GM21367 (cell line): ENCODE measurements at regions not wholly inside any gene's neighbourhood (a gene's known extent, or its start where the extent isn't known, plus 50 kb on each side); places are given as distances from the start of the nearest gene placed in this dataset.

Experiments
- ATAC-seq: cut with Tn5 transposase; IDR thresholded peaks from one replicate; pipeline ENCODE4 v1.9.1; 2021; ENCODE audit not compliant: unreplicated experiment

GRCh38 chr6:40313582-40313981, 273.6 kb downstream of the LRFN2 start:
- ATAC-seq, result no peak

GRCh38 chr6:40312213-40313015, 274.8 kb downstream of the LRFN2 start:
- ATAC-seq, result no peak

- no peak for ATAC-seq
Observed at GRCh38 chr6:40308533-40309306, 278.4 kb downstream of the LRFN2 start.

- no peak for ATAC-seq
Observed at GRCh38 chr6:40307712-40308111, 279.5 kb downstream of the LRFN2 start.

GRCh38 chr6:40302856-40303454, 284.2 kb downstream of the LRFN2 start:
- ATAC-seq, result no peak

DNA sequence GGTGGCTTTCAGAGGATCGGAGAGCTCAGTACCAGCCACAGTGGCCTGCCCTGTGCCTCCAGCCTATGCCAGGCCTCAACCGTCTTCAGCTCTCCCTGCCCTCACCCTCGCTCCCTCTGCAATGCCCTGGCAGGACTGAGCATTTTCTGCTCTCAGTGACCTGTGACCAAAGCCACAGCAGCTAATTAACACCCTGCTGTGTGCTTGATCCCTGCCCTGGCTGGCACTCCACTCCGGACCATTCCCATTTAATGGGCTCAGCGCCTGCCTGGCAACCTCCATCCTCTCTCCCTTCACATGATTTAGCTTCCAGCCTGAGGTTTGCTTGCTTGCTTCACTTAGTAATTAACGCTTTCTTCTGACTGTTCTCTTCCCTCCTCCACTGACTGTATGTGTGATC, 287.5 kb downstream of the LRFN2 start:
- ATAC-seq, result no peak

- ATAC-seq, result no peak
Observed at GRCh38 chr6:40298207-40298606, 289.0 kb downstream of the LRFN2 start.

DNA sequence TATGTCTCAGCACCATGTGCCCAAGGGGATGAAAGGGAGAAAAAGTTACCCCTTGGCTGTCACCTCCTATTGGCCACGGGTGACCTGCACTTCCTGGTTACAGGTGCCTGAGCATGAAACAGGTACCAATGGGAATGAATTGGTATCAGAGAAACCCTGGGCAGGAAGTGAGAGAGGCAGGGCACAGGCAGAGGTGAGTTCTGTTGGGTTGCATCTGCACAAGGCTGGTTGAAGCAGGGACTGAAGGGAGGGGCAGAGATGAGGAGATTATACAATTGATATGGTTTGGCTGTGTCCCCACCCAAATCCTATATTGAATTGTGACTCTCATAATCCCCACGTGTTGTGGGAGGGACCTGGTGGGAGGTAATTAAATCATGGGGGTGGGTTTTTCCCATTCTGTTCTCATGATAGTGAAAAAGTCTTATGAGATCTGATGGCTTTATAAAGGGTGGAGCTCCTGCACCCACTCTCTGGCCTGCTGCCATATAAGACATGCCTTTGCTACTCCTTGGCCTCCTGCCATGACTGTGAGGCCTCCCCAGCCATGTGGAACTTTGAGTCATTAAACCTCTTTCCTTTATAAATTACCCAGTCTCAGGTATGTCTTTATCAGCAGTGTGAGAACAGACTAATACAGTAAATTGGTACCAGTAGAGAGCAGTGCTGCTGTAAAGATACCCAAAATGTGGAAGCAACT, 291.8 kb downstream of the LRFN2 start:
- ATAC-seq, result no peak

DNA sequence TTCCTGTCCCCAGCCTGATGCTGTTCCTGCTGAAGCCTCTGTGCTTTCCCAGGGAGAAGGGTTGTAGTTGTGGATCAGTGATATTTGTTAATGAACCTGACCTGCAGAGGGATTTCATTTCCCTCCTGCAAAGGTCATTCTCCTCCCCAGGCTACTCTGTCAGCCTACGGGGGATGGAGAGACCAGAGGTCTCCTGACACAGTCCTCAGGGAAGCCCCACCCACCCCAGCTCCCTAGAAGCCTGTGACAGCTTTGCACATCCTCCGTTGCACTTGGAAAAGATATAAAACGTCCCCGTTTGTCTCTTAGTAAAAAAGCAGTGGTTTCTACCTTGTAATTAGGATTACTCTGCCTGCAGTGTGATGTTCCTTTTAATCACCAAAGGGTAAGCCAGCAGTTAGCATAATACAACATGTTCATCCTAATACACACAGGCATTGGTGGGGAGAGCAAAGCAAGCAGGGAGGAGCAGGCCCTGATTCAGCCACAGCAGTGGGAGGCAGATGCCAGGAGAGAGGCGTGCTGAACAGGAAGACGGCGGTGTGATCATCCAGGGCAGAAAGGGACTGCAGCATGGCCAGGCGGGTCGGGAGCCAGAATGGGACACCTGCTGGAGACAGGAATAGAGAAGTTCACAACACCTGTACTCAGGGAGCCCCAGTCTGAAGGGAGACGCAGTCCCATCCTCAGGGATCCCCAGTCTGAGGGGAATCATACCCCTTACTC, 293.5 kb downstream of the LRFN2 start:
- ATAC-seq, result no peak

GRCh38 chr6:40293060-40293459, 294.1 kb downstream of the LRFN2 start:
- no peak for ATAC-seq

DNA sequence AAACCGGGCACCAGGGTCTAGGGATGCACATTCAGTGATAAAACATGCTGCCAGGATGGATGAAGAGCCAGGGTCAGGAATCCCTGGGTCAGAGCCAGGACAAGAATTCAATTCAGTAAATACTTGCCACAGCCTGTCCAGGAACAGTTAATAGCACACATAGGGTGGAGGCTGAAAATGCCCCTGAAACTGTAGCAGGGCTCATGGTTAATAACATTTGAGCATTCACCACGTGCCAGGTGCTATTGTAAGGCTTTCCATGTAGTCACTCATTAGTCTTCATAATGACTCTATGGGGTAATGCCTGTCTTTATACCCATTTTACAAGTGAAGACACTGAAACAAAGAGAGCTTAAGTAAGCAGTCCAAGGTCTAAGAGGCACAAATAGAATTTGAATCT, 296.3 kb downstream of the LRFN2 start:
- no peak for ATAC-seq

DNA sequence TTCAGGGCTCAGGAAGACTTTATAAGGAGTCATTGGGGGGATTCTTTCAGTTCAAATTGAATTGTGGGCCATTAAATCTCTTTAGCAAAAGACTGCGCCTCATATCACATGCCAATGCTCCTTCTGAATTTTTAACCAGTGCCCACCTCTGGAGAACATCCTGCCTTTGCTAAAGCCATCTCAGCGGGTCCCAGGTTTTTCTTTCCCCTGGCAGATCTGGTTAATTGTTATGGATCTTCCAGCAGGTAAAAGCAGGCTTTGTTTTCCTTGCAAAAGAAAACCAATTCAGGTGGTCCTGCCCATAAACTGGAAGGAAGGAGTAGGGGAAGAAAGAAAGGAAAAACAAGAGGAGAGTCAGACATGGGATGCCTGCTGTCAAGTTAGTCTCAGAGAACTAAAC, 298.2 kb downstream of the LRFN2 start:
- no peak for ATAC-seq

- no peak for ATAC-seq
Observed at GRCh38 chr6:40287296-40287850, 299.8 kb downstream of the LRFN2 start.

GRCh38 chr6:40286721-40287120, 300.4 kb downstream of the LRFN2 start:
- no peak for ATAC-seq

DNA sequence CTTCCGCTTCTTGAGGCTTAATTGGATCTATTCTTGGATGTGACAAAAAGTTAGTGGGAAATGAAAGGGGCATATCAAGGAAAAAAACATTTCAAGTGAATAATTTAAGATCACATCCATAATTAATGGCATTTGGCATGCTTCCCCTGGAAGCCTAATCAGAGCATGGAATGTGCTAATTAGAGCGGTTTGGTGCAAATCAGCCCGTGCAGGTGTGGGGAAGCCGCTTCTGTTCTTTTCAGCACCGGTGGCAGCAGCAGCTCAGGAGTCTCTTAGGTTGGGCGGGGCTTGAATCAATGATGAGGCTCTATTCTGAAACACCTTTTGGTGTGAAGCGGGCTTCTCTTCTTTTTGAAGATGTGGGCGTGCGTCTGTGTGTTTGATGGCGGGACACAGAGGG, 301.2 kb downstream of the LRFN2 start:
- ATAC-seq, result no peak

DNA sequence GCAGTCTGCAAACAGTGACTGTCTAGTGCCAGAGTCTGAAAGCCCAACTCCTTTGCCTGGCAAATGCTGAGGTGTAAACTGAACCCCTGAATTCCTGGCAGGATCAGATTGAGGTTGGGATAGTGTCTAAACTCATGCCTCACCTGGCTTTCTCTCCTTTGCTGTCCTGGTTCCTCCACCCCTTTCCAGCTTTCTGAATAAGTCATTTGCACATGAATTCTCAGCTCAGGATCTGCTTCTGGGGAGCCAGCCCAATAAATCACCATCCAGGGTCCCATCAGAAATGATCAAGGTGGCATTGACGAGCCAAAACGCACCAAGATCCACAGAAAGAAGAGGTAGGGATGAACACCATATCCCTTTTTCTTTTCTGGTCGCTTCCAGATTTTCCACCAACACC, 301.6 kb downstream of the LRFN2 start:
- no peak for ATAC-seq

DNA sequence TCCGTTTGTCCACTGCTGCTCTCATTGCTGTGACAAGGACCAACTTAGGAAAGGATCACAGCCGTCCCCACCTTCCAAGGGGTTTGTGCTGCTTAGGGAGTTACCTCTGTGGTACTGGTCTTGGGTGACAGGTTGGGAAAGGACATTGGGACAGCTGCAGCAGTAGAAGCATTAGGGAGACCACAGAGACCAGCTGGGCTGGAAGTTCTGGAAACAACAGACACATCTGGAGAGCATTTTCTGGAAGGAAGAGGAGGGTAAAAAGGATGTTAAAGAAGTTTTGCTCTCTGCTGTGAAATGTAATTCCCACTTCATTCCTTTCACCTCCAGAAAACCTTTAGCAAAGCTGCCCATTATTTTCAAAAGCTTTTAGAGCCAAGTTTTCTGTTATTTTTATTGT, 304.2 kb downstream of the LRFN2 start:
- no peak for ATAC-seq

DNA sequence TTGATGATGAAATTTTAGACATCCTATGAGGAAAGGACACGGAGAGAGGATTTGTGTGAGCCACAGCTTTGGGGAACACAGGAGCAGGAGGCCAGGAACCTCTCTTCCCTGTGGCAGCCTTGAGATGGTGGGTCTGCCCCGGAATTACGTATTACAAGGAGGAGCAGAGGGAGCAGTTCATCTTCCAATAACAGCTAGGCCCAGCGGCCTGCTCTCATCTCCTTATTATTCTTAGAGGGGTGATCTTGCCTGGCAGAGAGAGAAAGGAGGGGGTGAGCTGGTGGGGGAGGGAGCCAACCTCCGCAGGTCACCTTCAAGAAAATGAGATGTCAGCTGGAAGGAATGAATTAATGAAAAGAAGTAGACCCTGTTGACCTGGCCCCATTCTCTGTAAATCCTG, 305.8 kb downstream of the LRFN2 start:
- no peak for ATAC-seq

- ATAC-seq, result no peak
Observed at GRCh38 chr6:40280231-40280630, 306.9 kb downstream of the LRFN2 start.

DNA sequence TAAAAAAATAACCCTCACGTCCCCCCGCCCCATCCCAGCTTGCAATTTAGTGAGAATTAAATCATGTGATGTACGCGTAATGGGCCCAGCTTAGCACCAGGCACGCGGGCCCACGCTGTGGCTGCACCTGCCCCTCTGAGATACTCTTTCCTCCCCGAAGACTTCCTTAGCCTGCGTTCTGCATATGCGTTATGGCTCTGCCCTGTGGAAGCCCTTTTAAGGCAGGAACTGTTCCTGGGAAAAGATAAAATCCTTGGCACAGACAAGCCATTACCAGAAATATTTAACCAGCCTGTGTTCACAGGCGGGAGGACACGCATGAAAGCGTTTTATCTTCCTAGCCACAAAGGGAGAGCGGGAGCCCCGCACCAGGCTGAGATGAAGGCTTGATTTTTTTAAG, 311.0 kb downstream of the LRFN2 start:
- ATAC-seq, result no peak
